Activated T-cell treated with anti-CD3 and anti-CD28 coated beads, Interleukin-2, amount 50 U/mL, for 4 hours (primary cell): ENCODE measurements at regions not wholly inside any gene's neighbourhood (a gene's known extent, or its start where the extent isn't known, plus 50 kb on each side); places are given as distances from the start of the nearest gene placed in this dataset.
"Not testable (repeated sequence)": the region's sequence is repeated elsewhere in the genome, so short reads cannot be mapped to it uniquely, and the experiment has no call there.

Source experiments
- ATAC-seq, 2 donors: fragments of 200-7000 bp; cut with Tn5 transposase; one replicate each; pipeline ENCODE4 v1.10.0; 2021
- DNase-seq: peaks from one replicate; pipeline ENCODE4 v3.0.0-alpha.2; 2020
- H3K27me3 Mint-ChIP-seq: one replicate; pipeline ENCODE4 v1.8.0; 2021; ENCODE audit warnings: low read depth, mixed read lengths
- H3K36me3 Mint-ChIP-seq: one replicate; pipeline ENCODE4 v1.8.0; 2022; ENCODE audit warnings: mixed read lengths; ENCODE audit not compliant: insufficient read depth
- H3K4me1 Mint-ChIP-seq: one replicate; pipeline ENCODE4 v1.8.0; 2021; ENCODE audit warnings: low read depth, mixed read lengths
- H3K4me3 Mint-ChIP-seq: one replicate; pipeline ENCODE4 v1.8.0; 2021; ENCODE audit warnings: mild to moderate bottlenecking, moderate library complexity, mixed read lengths
- H3K9me3 Mint-ChIP-seq: one replicate; pipeline ENCODE4 v1.8.0; 2021; ENCODE audit warnings: mixed read lengths

GRCh38 chr6:71209626-71210025, 79.0 kb upstream of the OGFRL1 start:
- Mint-ChIP-seq H3K36me3 (no peaks in the 10 kb centered on the region), H3K4me3 (no peak overlapping the region), H3K9me3 (no peaks in the 10 kb centered on the region), H3K4me1 (no peaks in the 10 kb centered on the region), H3K27me3 (peaks cover 2% of the 10 kb centered on the region)
- DNase-seq (no peak), ATAC-seq (no peak)

GRCh38 chr6:71211799-71212198, 76.8 kb upstream of the OGFRL1 start:
- Mint-ChIP-seq H3K4me3 (no peak overlapping the region), H3K36me3 (no peaks in the 10 kb centered on the region), H3K9me3 (no peaks in the 10 kb centered on the region), H3K4me1 (no peaks in the 10 kb centered on the region), H3K27me3 (peaks cover 2% of the 10 kb centered on the region)
- no peak for ATAC-seq
- no peak for DNase-seq

GRCh38 chr6:71220466-71220865, 68.1 kb upstream of the OGFRL1 start:
- no peaks in the 10 kb centered on the region for H3K9me3 Mint-ChIP-seq
- DNase-seq = no peak
- H3K27me3 Mint-ChIP-seq = no peaks in the 10 kb centered on the region
- H3K36me3 Mint-ChIP-seq = no peaks in the 10 kb centered on the region
- peaks cover 2% of the 10 kb centered on the region for H3K4me1 Mint-ChIP-seq
- no peak for ATAC-seq
- H3K4me3 Mint-ChIP-seq = no peak overlapping the region

GRCh38 chr6:71222671-71223070, 65.9 kb upstream of the OGFRL1 start:
- Mint-ChIP-seq H3K4me3 (no peak overlapping the region), H3K9me3 (no peaks in the 10 kb centered on the region), H3K4me1 (peaks cover 7% of the 10 kb centered on the region), H3K36me3 (no peaks in the 10 kb centered on the region), H3K27me3 (no peaks in the 10 kb centered on the region)
- DNase-seq (no peak), ATAC-seq (no peak)

GRCh38 chr6:71224011-71224410, 64.6 kb upstream of the OGFRL1 start:
- Mint-ChIP-seq H3K36me3 (no peaks in the 10 kb centered on the region), H3K9me3 (no peaks in the 10 kb centered on the region), H3K27me3 (no peaks in the 10 kb centered on the region), H3K4me1 (peaks cover 17% of the 10 kb centered on the region), H3K4me3 (no peak overlapping the region)
- ATAC-seq (no peak), DNase-seq (no peak)

- H3K4me3 Mint-ChIP-seq = no peak overlapping the region
These were observed 62.5 kb upstream of the OGFRL1 start for GRCh38 chr6:71226151-71226550.

GRCh38 chr6:71228461-71229041, 60.1 kb upstream of the OGFRL1 start:
- peaks cover 27% of the 10 kb centered on the region for H3K4me1 Mint-ChIP-seq
- no peaks in the 10 kb centered on the region for H3K27me3 Mint-ChIP-seq
- ATAC-seq (peak in 1 of 2 donors; percentile 34), DNase-seq (no peak)
- H3K36me3 Mint-ChIP-seq = no peaks in the 10 kb centered on the region
- H3K4me3 Mint-ChIP-seq = peak overlapping the region; percentile 44
- no peaks in the 10 kb centered on the region for H3K9me3 Mint-ChIP-seq

More at GRCh38 chr6:71226151-71226550, 62.5 kb upstream of the OGFRL1 start:
- ATAC-seq (no peak), DNase-seq (no peak)
- Mint-ChIP-seq H3K9me3 (no peaks in the 10 kb centered on the region), H3K4me1 (peaks cover 29% of the 10 kb centered on the region), H3K36me3 (no peaks in the 10 kb centered on the region), H3K27me3 (no peaks in the 10 kb centered on the region)

- peaks cover 27% of the 10 kb centered on the region for H3K4me1 Mint-ChIP-seq
- ATAC-seq (no peak), DNase-seq (no peak)
- no peaks in the 10 kb centered on the region for H3K27me3 Mint-ChIP-seq
- H3K4me3 Mint-ChIP-seq = no peak overlapping the region
- no peaks in the 10 kb centered on the region for H3K9me3 Mint-ChIP-seq
- no peaks in the 10 kb centered on the region for H3K36me3 Mint-ChIP-seq
These were observed 59.1 kb upstream of the OGFRL1 start for GRCh38 chr6:71229477-71229876.

- Mint-ChIP-seq H3K4me1 (peaks cover 19% of the 10 kb centered on the region), H3K27me3 (peaks cover 10% of the 10 kb centered on the region)
- not testable (repeated sequence) for H3K36me3 Mint-ChIP-seq, ATAC-seq, H3K4me3 Mint-ChIP-seq, DNase-seq, H3K9me3 Mint-ChIP-seq
These were observed 55.7 kb upstream of the OGFRL1 start for GRCh38 chr6:71232890-71233289.

GRCh38 chr6:71236926-71237434, 51.6 kb upstream of the OGFRL1 start:
- DNase-seq (no peak), ATAC-seq (no peak)
- Mint-ChIP-seq H3K36me3 (no peaks in the 10 kb centered on the region), H3K4me1 (no peaks in the 10 kb centered on the region), H3K9me3 (peaks cover under 1% of the 10 kb centered on the region), H3K27me3 (peaks cover 21% of the 10 kb centered on the region), H3K4me3 (no peak overlapping the region)

- ATAC-seq (no peak), DNase-seq (no peak)
- H3K4me1 Mint-ChIP-seq = no peaks in the 10 kb centered on the region
- no peak overlapping the region for H3K4me3 Mint-ChIP-seq
- H3K27me3 Mint-ChIP-seq = peaks cover 21% of the 10 kb centered on the region
- no peaks in the 10 kb centered on the region for H3K36me3 Mint-ChIP-seq
- H3K9me3 Mint-ChIP-seq = peaks cover 10% of the 10 kb centered on the region
These were observed 50.3 kb upstream of the OGFRL1 start for GRCh38 chr6:71238351-71238750.
